ENCODE measurements at regions not wholly inside any gene's neighbourhood (a gene's known extent, or its start where the extent isn't known, plus 50 kb on each side); places are given as distances from the start of the nearest gene placed in this dataset.

DNA sequence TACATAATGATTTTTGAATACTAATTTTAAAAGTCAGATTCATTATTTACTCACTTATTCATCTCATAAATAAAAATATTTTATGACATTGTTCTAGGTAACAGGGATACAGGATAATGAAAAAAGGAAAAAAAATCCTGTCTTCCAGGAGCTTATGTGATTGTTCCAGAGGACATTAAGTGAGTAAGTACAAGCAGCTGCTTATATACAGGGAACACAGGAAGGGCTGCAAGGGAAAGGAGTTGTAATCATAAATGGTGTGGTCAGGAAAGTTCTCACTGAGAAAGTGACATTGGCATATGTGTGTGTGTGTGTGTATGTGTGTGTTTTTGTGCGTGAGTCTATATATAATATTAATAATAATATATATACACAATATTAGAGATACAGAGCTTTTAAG is 121.8 kb downstream of the HAO1 start:
- TF ChIP-seq, protein P1, sequence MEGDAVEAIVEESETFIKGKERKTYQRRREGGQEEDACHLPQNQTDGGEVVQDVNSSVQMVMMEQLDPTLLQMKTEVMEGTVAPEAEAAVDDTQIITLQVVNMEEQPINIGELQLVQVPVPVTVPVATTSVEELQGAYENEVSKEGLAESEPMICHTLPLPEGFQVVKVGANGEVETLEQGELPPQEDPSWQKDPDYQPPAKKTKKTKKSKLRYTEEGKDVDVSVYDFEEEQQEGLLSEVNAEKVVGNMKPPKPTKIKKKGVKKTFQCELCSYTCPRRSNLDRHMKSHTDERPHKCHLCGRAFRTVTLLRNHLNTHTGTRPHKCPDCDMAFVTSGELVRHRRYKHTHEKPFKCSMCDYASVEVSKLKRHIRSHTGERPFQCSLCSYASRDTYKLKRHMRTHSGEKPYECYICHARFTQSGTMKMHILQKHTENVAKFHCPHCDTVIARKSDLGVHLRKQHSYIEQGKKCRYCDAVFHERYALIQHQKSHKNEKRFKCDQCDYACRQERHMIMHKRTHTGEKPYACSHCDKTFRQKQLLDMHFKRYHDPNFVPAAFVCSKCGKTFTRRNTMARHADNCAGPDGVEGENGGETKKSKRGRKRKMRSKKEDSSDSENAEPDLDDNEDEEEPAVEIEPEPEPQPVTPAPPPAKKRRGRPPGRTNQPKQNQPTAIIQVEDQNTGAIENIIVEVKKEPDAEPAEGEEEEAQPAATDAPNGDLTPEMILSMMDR (IDR thresholded peaks at IDR 0.05), result no peak
- no peak for TF ChIP-seq EZH2 (IDR thresholded peaks at IDR 0.05; ENCODE audit: borderline replicate concordance, insufficient read depth, low read depth, low read length, poor library complexity, severe bottlenecking)

Measured in B cell (primary cell).